Mammary epithelial cell (primary cell): ENCODE measurements at regions not wholly inside any gene's neighbourhood (a gene's known extent, or its start where the extent isn't known, plus 50 kb on each side); places are given as distances from the start of the nearest gene placed in this dataset.

Source experiments
- CTCF ChIP-seq, 2 donors: IDR thresholded peaks in 1 of 2; conservative IDR thresholded peaks in 1 of 2; 2 replicates each; pipeline ENCODE4 v1.5.1; 2011 to 2012; ENCODE audit warnings: inconsistent platforms in 2 of 2, low read length in 2 of 2, mild to moderate bottlenecking in 2 of 2, control low read depth in 1 of 2, low read depth in 1 of 2; ENCODE audit not compliant: insufficient read depth in 1 of 2; ENCODE audit errors: extremely low read depth in 1 of 2
- EZH2 ChIP-seq: IDR thresholded peaks from 2 replicates; pipeline ENCODE4 v1.6.1; 2012; ENCODE audit warnings: low read length, inconsistent platforms, borderline replicate concordance

DNA sequence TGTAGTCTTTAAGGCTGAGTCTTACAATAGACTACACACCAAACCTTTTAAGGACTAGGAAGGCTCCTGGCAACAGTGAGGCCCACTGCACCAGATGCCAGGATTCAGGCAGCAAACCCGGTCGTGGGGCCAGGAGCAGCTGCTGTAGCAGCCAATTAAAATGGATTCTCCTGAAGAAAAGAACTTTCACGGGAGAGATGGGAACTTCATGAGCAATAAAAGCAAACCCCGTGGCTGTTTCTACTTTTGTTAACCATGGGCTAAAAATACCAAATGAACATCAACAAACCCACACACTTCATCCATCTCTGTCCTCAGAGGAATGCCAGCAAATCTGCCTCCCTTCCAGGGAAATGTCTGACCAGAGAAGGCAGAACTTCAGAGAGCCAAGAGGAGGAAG is 101.4 kb downstream of the BTC start:
- no peak for TF ChIP-seq CTCF (conservative IDR thresholded peaks at IDR 0.05 in 1 of 2, IDR thresholded peaks at IDR 0.05 in 1 of 2; ENCODE audit: extremely low read depth in 1 of 2, insufficient read depth in 1 of 2, low read depth in 1 of 2, low read length in 2 of 2)
- TF ChIP-seq EZH2, result no peak
